AG09319 (cell line): ENCODE measurements at regions not wholly inside any gene's neighbourhood (a gene's known extent, or its start where the extent isn't known, plus 50 kb on each side); places are given as distances from the start of the nearest gene placed in this dataset.

Experiments
- DNase-seq: peaks from one replicate; pipeline ENCODE4 v3.0.0-alpha.2; 2010; ENCODE audit warnings: low read depth; ENCODE audit errors: extremely low read depth
- TF ChIP-seq, protein P1 (sequence below): IDR thresholded peaks from 2 replicates; pipeline ENCODE4 v1.5.1; 2011; ENCODE audit warnings: low read depth, mild to moderate bottlenecking, inconsistent platforms, low read length, moderate library complexity

DNA sequence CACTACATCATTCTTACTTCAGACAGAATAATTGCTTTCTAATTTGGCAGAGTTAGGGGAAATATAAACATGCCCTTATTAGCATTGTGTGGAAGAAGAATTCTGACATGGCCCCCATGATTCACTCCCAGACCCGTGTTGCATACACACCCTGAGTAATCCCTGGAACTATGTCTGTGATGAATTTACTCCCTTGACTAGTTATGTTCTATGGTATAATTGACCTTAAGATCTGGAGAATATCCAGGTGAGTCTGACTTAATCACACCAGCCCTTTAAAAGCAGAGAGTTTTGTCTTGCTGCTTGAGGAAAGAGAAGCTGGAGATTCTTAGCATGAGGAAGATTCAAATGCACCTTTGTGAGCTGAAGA is 262.9 kb downstream of the SOX4 start:
- DNase-seq: peak; percentile 22
- TF ChIP-seq, protein P1, sequence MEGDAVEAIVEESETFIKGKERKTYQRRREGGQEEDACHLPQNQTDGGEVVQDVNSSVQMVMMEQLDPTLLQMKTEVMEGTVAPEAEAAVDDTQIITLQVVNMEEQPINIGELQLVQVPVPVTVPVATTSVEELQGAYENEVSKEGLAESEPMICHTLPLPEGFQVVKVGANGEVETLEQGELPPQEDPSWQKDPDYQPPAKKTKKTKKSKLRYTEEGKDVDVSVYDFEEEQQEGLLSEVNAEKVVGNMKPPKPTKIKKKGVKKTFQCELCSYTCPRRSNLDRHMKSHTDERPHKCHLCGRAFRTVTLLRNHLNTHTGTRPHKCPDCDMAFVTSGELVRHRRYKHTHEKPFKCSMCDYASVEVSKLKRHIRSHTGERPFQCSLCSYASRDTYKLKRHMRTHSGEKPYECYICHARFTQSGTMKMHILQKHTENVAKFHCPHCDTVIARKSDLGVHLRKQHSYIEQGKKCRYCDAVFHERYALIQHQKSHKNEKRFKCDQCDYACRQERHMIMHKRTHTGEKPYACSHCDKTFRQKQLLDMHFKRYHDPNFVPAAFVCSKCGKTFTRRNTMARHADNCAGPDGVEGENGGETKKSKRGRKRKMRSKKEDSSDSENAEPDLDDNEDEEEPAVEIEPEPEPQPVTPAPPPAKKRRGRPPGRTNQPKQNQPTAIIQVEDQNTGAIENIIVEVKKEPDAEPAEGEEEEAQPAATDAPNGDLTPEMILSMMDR: no peak

DNA sequence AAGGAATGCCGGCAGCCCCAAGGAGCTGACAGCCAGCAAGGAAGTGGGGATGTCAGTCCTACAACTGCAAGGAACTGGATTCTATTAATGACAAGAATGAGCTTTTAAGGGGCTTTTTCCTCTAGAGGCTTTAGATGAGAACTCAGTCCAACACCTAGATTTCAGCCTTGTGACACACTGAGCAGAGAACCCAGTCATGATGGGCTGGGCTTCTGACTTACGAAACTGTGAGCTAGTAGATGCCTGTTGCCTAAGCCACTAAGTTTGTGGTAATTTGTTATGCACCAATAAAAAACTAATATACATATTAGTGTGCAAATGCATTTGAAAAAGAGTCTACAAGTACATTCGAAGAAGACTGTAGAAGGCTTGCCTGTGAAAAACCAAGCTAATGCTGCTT is 263.3 kb downstream of the SOX4 start:
- TF ChIP-seq, protein P1: no peak
- no peak for DNase-seq

DNA sequence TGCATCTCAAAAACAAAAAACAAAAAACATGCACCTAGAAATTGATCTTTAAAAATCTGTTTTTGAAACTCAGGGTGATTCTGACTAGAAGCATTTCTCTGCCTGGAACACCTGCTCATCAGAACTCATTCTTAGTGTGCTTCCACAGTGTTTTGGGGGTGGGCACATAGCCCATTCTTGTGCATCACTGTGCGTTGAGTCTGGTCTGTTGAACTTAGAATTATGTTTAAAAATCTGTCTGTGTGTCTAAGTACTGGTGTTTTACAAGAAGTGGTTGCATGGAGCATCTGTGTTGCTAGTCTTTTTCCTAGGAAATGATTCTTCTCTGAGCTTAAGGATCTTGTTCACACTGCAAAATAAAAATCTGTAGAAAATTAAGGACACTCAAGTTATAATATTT is 264.5 kb downstream of the SOX4 start:
- no peak for DNase-seq
- TF ChIP-seq, protein P1: no peak

DNA sequence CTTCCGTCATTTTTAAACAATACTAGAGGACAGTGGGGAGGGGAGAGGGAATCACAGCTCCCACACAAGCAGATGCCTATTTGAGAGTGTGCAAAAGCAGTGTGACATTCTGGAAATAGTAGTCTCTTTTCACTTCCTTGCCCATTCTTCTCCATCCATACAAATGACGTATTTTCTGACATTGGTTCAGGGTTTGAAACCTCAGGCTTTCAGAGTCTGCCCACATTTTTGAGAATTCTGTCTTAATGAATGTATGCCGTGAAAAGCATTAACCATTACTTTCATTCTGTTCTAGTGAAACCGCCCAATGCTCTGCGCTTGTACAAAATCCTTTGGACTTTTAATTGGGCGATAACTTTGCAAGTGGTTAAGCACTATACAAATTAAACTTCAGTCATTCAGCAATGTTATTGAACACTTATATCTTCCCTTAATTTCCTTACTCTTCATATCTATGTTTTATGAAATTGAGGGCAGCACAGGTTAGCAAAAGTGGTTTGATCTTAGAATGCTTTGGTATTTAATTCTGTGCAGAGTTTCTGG is 265.7 kb downstream of the SOX4 start:
- DNase-seq: no peak
- TF ChIP-seq, protein P1: no peak

DNA sequence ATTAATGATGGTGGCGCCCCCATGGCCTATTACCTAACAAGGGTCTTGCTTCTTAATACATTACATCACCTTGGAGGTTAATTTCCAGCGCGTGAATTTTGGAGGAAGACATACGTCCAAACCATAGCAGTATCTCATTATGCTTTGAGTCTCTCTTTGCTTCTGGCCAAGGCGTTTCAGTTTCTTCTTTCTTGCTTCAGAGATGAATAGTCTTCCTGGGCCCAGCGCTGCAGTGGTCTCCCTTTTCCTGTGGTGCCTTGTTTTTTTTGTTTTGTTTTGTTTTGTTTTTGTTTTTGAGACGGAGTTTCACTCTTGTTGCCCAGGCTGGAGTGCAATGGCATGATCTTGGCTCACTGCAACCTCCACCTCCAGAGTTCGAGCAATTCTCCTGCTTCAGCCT is 268.4 kb downstream of the SOX4 start:
- DNase-seq: no peak
- TF ChIP-seq, protein P1: no peak

DNA sequence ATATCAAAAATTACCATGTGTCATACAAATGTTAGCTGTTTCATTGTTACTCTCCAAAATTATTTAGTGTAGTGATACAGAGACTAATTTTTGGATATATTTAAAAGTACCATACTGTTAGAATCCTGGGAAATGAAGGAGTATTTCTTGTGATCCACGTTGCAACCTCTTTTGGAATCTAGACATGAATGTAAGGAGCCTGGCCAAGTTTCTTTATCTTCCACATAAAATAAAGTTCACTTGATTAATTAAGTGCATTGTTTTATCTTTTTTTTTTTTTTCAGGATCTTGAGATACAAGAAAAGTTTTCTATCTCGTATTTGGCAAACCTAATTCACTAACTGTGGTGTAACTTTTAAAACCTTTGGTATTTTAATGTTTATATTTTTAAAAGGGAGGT is 270.7 kb downstream of the SOX4 start:
- DNase-seq: no peak
- TF ChIP-seq, protein P1: no peak

DNA sequence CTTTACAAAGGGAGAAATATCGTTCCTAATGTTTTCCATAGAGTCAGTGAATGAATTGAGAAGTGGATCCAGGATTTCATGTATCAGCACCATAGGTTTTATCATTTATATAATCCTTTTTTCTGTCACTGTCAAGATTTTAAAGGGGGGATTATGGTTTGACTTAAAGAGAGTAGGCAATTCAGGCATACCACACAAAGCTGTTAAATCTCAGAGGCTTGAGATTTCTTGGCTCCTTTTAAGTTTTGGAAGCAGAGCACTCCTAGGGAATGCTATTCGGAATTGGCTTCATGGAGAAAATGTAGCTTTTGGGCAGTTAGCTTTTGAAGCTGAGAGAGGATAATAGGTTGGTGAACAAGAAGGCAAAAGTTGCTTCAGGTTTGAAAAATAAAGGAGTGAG is 274.7 kb downstream of the SOX4 start:
- TF ChIP-seq, protein P1: no peak
- no peak for DNase-seq
